ENCODE measurements at regions not wholly inside any gene's neighbourhood (a gene's known extent, or its start where the extent isn't known, plus 50 kb on each side); places are given as distances from the start of the nearest gene placed in this dataset.

DNA sequence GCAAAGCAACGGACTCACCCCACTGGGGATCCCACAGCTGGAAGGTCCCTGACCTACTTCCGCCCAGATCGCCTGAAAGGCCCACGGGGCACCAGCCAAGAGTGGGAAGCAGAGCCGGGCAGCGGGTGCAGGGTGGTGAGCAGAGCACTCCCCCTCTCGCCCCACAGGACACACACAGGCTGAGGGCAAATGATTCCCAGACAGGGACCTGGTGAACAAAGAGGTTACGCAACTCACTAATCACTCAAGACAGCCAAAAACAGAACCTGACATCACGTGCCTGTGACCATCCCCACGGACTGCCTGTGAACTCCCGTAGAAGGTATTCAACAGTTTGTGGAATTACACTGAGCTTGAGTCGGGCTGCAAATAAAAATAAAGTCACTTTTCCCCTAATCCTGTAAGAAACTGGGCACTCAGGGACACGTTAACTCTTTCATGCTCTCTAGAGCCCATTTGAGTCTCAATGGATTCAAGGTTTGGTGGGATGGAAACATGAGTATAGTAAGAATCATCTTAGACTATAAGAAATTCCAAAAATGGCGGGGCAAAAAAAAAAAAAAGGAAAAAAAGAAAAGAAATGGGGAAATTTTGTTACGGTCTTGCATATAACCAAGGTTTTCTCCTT lies 396.1 kb downstream of the SOX9 start:
- FAIRE-seq = peak; percentile 68
- peak; percentile 87 for DNase-seq (ENCODE audit: low spot score)

DNA sequence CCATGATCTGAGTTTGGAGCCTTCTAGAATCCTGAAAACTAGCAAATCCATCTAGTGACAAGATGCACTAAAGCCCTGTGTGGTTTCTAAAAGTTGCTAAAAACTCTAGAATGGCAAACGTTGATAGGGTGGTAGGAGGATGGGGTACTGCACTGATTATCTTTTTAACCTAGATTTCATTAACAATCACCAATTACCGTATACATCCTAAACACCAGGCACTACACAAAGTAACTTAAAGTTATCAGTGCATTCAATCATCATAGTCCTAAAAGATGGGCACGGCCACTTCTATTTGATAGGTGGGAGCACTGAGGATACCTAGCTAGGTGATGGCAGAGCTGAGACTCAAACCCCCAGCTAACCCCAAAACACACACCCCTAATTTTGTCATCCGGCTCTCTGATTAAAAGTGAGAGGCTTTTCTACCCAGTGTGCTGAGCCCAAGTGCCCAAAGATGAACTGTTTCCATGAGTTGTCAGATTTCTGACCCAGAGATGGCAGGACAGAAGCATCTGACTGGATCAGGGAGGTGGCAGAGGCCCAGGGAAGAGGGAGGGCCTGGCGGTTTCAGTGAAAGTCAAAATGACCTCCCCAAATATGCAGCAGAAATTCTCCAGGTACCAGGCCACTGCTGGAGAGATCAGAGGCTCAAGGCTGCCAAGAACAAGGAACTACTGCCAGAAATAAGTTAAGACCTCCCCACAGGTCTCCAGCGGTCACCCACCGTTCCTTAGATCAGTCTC lies 396.8 kb downstream of the SOX9 start:
- DNase-seq (ENCODE audit: low spot score) (no peak), FAIRE-seq (no peak)

DNA sequence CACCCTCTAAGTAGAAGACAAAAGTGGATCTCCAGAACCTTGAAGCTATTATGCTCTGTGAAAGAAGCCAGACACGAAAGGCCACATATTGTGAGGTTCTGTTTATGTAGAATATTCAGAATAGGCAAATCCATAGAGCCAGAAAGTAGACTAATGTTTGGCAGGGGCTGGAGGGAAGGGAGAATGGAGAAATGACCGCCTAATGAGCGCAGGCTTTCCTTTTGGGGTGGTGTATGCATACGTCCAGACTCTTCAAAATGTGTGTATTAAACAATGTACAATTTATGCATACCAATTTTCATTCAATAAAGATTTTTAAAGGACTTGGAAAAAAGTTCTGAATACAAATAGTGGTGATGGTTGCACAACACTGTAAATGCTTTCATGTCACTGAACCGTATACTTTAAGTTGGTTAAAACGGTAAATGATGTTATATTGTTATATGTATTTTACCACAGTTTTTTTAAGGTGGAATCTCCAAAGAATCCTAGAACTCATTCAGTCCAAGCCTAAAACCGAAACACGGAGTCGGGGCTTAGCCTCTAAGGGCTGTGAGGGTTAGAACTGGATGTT lies 397.4 kb downstream of the SOX9 start:
- FAIRE-seq (no peak), DNase-seq (ENCODE audit: low spot score) (no peak)

GRCh38 chr17:72518753-72519597 lies 398.2 kb downstream of the SOX9 start:
- FAIRE-seq (no peak), DNase-seq (ENCODE audit: low spot score) (no peak)

DNA sequence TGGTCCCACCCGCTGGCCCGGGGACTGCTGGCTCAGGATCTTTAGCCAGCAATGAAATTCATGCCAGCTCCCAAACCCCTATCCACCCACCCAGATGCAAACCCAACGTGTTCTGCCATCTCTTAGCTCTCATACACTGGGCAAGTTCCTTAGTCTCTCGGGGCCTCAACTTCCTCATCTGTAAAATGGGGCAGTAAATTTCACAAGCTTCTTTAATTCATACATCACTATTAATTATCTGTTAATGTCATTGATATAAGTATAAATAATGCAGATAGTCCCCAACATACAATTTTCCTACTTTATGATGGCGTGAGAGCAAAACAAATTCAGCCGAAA lies 398.7 kb downstream of the SOX9 start:
- no peak for FAIRE-seq

DNA sequence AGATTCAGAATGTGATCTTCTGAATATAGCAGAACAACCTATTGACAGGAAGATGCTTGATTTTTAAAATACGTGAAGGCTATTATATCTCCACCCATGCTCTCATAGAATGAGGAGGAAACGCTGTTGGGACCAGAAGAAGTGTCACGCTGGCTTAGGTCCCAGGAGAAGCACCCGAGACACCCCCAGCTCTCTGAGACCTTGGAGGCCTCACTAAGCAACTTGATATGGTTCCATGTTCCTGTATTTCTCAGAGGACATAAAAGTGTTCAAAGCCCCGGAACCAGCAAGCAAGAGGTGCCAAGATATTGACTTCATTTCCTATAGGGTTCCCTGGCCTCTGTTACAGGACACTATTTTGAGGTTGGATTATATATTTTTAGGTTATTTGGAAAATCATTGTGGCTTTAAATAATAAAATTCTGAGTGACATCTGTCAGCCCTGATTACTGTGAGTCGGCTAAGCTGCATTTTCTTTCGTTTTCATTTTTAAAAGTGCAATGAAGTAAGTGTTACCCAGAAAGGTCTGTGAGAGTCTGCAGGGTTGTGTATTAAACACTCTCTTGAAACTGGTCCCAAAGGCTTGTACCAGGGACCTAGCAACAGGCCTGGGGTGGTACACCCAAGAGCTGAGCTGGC lies 400.0 kb downstream of the SOX9 start:
- no peak for DNase-seq (ENCODE audit: low spot score)
- FAIRE-seq = no peak

More for the DNA sequence above, 398.7 kb downstream of the SOX9 start:
- no peak for DNase-seq (ENCODE audit: low spot score)

- FAIRE-seq (no peak), DNase-seq (ENCODE audit: low spot score) (no peak)
Observed at GRCh38 chr17:72523491-72523890, 402.7 kb downstream of the SOX9 start.

- FAIRE-seq (no peak), DNase-seq (ENCODE audit: low spot score) (no peak)
Observed at GRCh38 chr17:72525225-72526015, 404.6 kb downstream of the SOX9 start.

DNA sequence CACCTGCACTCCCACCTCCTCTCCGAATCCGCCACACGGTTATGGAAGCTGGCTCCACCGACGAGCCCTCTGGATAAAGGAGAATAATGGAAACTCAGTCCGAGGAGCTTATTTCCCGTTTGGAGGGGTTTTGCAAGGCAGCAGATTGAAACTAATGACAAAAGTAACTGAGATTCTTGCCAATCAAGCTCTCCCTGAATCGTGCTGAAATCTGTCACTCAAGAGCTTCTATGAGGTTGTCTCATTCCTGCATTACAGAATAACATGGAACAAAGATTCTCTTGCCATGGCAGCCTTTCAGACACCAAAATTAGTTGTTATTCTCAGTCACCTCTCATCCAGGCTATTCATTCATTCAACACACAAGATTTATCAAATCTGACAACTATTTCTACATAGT lies 405.9 kb downstream of the SOX9 start:
- FAIRE-seq (no peak), DNase-seq (ENCODE audit: low spot score) (no peak)

GRCh38 chr17:72527789-72528188 lies 407.0 kb downstream of the SOX9 start:
- FAIRE-seq (no peak), DNase-seq (ENCODE audit: low spot score) (no peak)

DNA sequence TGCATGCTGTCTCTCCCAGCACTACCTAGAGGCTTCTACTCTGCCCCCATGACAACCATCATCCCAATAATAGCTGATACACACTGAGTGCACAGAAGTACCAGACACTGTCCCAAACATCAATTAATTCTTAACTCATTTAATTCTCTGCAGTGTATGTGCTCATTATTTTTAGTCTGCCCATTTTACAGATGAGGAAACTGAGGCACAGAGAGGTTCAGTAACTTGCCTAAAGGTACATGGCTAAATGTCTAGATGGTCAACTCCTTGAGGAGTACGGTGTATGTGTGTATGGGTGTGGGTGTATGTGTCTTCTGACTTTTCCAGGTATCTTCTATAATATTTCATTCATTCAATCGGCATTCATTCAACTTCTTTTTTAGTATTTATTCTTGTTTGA lies 407.9 kb downstream of the SOX9 start:
- FAIRE-seq (no peak), DNase-seq (ENCODE audit: low spot score) (no peak)

DNA sequence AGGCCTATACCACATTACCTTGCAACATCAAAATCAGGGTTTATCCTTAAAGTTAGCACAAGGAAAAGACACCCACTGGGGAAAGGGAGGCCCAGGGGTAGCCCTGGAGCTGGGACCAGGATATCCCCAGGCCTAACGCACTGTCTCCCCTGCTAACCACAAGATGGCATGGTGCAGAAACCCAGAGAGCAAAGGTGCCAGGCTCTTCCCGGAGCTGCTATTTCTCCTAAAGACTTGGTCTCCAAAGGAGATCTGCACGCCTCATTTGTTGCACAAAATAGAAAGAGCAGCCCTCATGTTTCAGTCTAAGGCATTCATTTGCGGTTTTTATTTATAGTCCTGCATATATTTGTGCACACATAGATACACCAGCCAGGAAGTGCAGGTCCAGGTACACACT lies 408.6 kb downstream of the SOX9 start:
- DNase-seq (ENCODE audit: low spot score) = no peak
- FAIRE-seq = no peak

GRCh38 chr17:72530454-72530853 lies 409.6 kb downstream of the SOX9 start:
- FAIRE-seq (no peak), DNase-seq (ENCODE audit: low spot score) (no peak)

GRCh38 chr17:72531729-72532128 lies 410.9 kb downstream of the SOX9 start:
- FAIRE-seq = no peak
- no peak for DNase-seq (ENCODE audit: low spot score)

- FAIRE-seq = no peak
- no peak for DNase-seq (ENCODE audit: low spot score)
Observed at GRCh38 chr17:72534265-72534664, 413.4 kb downstream of the SOX9 start.

GRCh38 chr17:72534776-72535175 lies 414.0 kb downstream of the SOX9 start:
- DNase-seq (ENCODE audit: low spot score) (no peak), FAIRE-seq (no peak)

DNA sequence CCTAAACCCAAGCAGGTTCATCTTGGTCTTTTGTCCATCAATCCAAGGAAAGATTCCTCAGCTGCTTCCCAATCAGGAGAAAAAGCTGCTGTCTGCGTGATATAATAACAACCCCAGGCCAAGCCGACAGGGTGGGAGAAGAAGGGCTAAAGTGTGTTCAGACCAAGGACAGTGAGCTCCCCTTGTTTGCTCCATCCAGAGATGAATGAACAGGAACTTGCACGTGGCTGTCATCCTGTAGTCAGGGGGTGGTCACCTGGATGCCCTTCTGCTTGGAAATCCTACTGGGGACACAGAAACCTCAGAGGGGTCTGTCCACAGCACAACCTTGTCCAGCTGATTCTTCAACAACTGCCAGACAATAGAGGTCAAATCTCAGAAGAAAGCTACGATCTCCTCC lies 414.5 kb downstream of the SOX9 start:
- FAIRE-seq = no peak
- DNase-seq (ENCODE audit: low spot score) = no peak

DNA sequence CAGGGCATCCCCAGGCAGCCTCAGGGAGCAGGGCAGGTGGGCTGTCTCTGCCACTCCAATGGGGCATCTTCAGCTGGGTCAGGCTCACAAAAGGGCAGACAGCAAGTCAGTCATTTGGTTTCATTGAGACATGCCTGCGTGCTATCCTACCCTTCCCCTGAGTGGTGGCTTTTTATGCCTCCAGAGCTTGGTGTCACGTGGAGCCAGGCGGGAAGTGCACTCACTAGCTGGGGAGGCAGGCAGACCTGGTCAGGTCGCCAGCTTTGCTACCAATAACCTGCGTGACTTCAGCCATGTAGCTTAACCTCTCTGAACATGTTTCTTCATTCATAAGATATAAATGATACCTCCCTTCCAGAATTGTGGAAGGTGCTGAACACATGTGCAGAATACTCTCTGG lies 415.0 kb downstream of the SOX9 start:
- DNase-seq (ENCODE audit: low spot score) = no peak
- FAIRE-seq = no peak

GRCh38 chr17:72536788-72537187 lies 416.0 kb downstream of the SOX9 start:
- DNase-seq (ENCODE audit: low spot score) (no peak), FAIRE-seq (no peak)

DNA sequence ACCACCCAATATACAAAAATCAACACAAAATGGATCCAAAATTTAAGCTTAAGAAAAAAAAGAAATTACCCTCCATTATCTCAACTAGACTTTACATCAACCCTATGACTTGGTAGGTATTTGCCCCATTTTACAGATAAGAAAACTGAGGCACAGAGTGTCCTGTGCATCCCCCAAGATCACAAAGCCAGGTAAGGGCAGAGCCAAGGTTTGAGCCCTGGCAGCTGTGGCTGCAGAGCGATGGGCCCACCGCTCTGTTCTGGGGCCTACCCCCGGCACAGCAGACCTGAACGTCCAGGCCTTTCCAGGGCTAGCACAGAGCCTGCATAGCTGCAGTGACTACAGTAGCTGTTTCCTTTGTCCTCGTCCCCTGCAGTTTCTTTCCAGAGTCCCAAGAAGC lies 417.6 kb downstream of the SOX9 start:
- FAIRE-seq = no peak
- DNase-seq (ENCODE audit: low spot score) = no peak

GRCh38 chr17:72538901-72539352 lies 418.1 kb downstream of the SOX9 start:
- no peak for DNase-seq (ENCODE audit: low spot score)
- no peak for FAIRE-seq
